H1 (cell line): ENCODE measurements at regions not wholly inside any gene's neighbourhood (a gene's known extent, or its start where the extent isn't known, plus 50 kb on each side); places are given as distances from the start of the nearest gene placed in this dataset.

Experiments
- CTCF ChIA-PET: fragments of 300-600 bp; sonication (Branson Sonifier 250); formaldehyde crosslinking; loops from one replicate; lab custom pipeline; 2021; ENCODE audit not compliant: partially characterized antibody; lab: Charles Lee
- POLR2A ChIA-PET: fragments of 300-600 bp; sonication (Branson Sonifier 250); formaldehyde crosslinking; loops from one replicate; lab custom pipeline; 2021; ENCODE audit warnings: inconsistent platforms; ENCODE audit not compliant: partially characterized antibody; lab: Charles Lee
- DNase-seq, 2 experiments: peaks; one replicate each; pipeline versions ENCODE4 v3.0.0 to v3.0.0-alpha.2; 2010 to 2022; ENCODE audit warnings: low spot score in 2 of 2, low read depth in 1 of 2, mixed read lengths in 1 of 2
- FAIRE-seq: peaks from 2 replicates; lab custom pipeline; 2011; peaks lifted over from hg19 to GRCh38; lab: Jason Lieb, UNC
- H2AFZ ChIP-seq: 2 replicates; pipeline ENCODE4 v1.8.1; 2012; ENCODE audit warnings: low read length, inconsistent platforms
- H2AK5ac ChIP-seq: 2 replicates; pipeline ENCODE4 v1.6.1; 2013; ENCODE audit warnings: low read depth, low read length
- H2BK120ac ChIP-seq: replicated peaks from 2 replicates; pipeline ENCODE3; 2013; ENCODE audit warnings: low read depth, low read length, inconsistent platforms
- H2BK12ac ChIP-seq: 2 replicates; pipeline ENCODE4 v1.6.1; 2013; ENCODE audit warnings: low read depth, low read length
- H2BK15ac ChIP-seq: 2 replicates; pipeline ENCODE4 v1.6.1; 2013; ENCODE audit warnings: low read length
- H2BK20ac ChIP-seq: 2 replicates; pipeline ENCODE4 v1.6.1; 2013; ENCODE audit warnings: low read length
- H2BK5ac ChIP-seq: 2 replicates; pipeline ENCODE4 v1.6.1; 2013; ENCODE audit warnings: low read depth, low read length
- H3K14ac ChIP-seq: 2 replicates; pipeline ENCODE4 v1.6.1; 2013; ENCODE audit warnings: inconsistent platforms; ENCODE audit not compliant: insufficient read length
- H3K18ac ChIP-seq: 2 replicates; pipeline ENCODE4 v1.6.1; 2013; ENCODE audit warnings: low read length; ENCODE audit errors: extremely low read depth
- H3K23ac ChIP-seq: 2 replicates; pipeline ENCODE4 v1.6.1; 2013; ENCODE audit warnings: inconsistent platforms; ENCODE audit not compliant: insufficient read length
- H3K23me2 ChIP-seq: 2 replicates; pipeline ENCODE4 v1.6.1; 2013; ENCODE audit warnings: low read depth, low read length
- H3K27ac ChIP-seq: 2 replicates; pipeline ENCODE4 v1.6.1; 2011; ENCODE audit warnings: low read depth, low read length, inconsistent platforms
- H3K27me3 ChIP-seq, 4 experiments: replicated peaks in 1 of 4; 1 replicate in 1 of 4; 2 replicates in 3 of 4; pipeline versions ENCODE4 v1.6.1 to v1.8.1; 2011 to 2013; ENCODE audit warnings: low read length in 3 of 4, mild to moderate bottlenecking in 3 of 4, inconsistent platforms in 2 of 4, mixed read lengths in 2 of 4, moderate library complexity in 1 of 4; ENCODE audit not compliant: control insufficient read depth in 3 of 4, insufficient read depth in 3 of 4; ENCODE audit errors: extremely low read depth in 1 of 4
- H3K36me3 ChIP-seq, 4 experiments: 2 replicates each; pipeline versions ENCODE4 v1.6.1 to v1.8.1; 2011 to 2013; ENCODE audit warnings: mild to moderate bottlenecking in 4 of 4, low read length in 3 of 4, moderate library complexity in 2 of 4, control low read depth in 1 of 4, inconsistent platforms in 1 of 4; ENCODE audit not compliant: insufficient read depth in 4 of 4, control insufficient read depth in 2 of 4
- H3K4ac ChIP-seq: replicated peaks from 2 replicates; pipeline ENCODE3; 2013; ENCODE audit warnings: low read length, low read depth, mixed read lengths, inconsistent platforms; ENCODE audit not compliant: insufficient read length
- H3K4me1 ChIP-seq, 4 experiments: replicated peaks in 1 of 4; 1 replicate in 1 of 4; 2 replicates in 3 of 4; pipeline versions ENCODE4 v1.6.1 to v1.8.1; 2011 to 2013; ENCODE audit warnings: low read length in 3 of 4, inconsistent platforms in 2 of 4, mixed read lengths in 1 of 4; ENCODE audit not compliant: insufficient read depth in 4 of 4, control insufficient read depth in 3 of 4
- H3K4me2 ChIP-seq, 2 experiments: 2 replicates each; pipeline versions ENCODE4 v1.6.1 to v1.8.1; 2011 to 2013; ENCODE audit warnings: low read depth in 2 of 2, low read length in 2 of 2, control low read depth in 1 of 2, inconsistent platforms in 1 of 2, mild to moderate bottlenecking in 1 of 2; ENCODE audit not compliant: insufficient read depth in 1 of 2
- H3K4me3 ChIP-seq, 4 experiments: fragments of 200-600, 300-600 bp in 1 of 4; sonication (generic), shearing (Covaris generic), sonication (Bioruptor Twin) in 1 of 4; 2 replicates each; pipeline versions ENCODE4 v1.5.1 to v1.8.1; 2011 to 2016; ENCODE audit warnings: low read length in 4 of 4, low read depth in 3 of 4, control low read depth in 2 of 4, inconsistent platforms in 2 of 4, mild to moderate bottlenecking in 2 of 4, mixed read lengths in 1 of 4, moderate library complexity in 1 of 4; ENCODE audit not compliant: insufficient read depth in 2 of 4; ENCODE audit errors: extremely low read depth in 1 of 4
- H3K56ac ChIP-seq: replicated peaks from 2 replicates; pipeline ENCODE3; 2013; ENCODE audit warnings: low read depth, mild to moderate bottlenecking, mixed read lengths, low read length, inconsistent platforms; ENCODE audit not compliant: insufficient read length
- H3K79me1 ChIP-seq: 2 replicates; pipeline ENCODE4 v1.6.1; 2013; ENCODE audit warnings: low read depth, low read length, control low read depth
- H3K79me2 ChIP-seq, 2 experiments: 2 replicates each; pipeline versions ENCODE4 v1.6.1 to v1.8.1; 2012 to 2013; ENCODE audit warnings: low read length in 2 of 2, mild to moderate bottlenecking in 2 of 2, inconsistent platforms in 1 of 2; ENCODE audit not compliant: insufficient read depth in 2 of 2, control insufficient read depth in 1 of 2
- H3K9ac ChIP-seq, 4 experiments: replicated peaks in 1 of 4; 1 replicate in 1 of 4; 2 replicates in 3 of 4; pipeline versions ENCODE4 v1.6.1 to v1.8.1; 2011 to 2013; ENCODE audit warnings: low read depth in 3 of 4, low read length in 3 of 4, control low read depth in 2 of 4, mild to moderate bottlenecking in 2 of 4, moderate library complexity in 2 of 4, inconsistent platforms in 1 of 4; ENCODE audit errors: extremely low read depth in 1 of 4
- H3K9me3 ChIP-seq, 2 experiments: 2 replicates each; pipeline versions ENCODE4 v1.6.1 to v1.8.1; 2012 to 2013; ENCODE audit warnings: mild to moderate bottlenecking in 2 of 2, moderate library complexity in 2 of 2, control low read depth in 1 of 2, inconsistent platforms in 1 of 2, low read depth in 1 of 2, low read length in 1 of 2, mixed read lengths in 1 of 2; ENCODE audit not compliant: insufficient read depth in 2 of 2
- H4K20me1 ChIP-seq, 2 experiments: replicated peaks in 1 of 2; 2 replicates each; pipeline versions ENCODE3 to v1.8.1; 2011 to 2013; ENCODE audit warnings: inconsistent platforms in 2 of 2, low read length in 2 of 2, mild to moderate bottlenecking in 1 of 2; ENCODE audit not compliant: insufficient read depth in 2 of 2, control insufficient read depth in 1 of 2
- H4K5ac ChIP-seq: 2 replicates; pipeline ENCODE4 v1.6.1; 2013; ENCODE audit warnings: low read length, low read depth, mixed read lengths, inconsistent platforms; ENCODE audit not compliant: insufficient read length
- H4K8ac ChIP-seq: 2 replicates; pipeline ENCODE4 v1.8.0; 2013; ENCODE audit warnings: mild to moderate bottlenecking, moderate library complexity, low read length, inconsistent platforms; ENCODE audit not compliant: insufficient read depth; ENCODE audit errors: extremely low read depth
- H4K91ac ChIP-seq: replicated peaks from 2 replicates; pipeline ENCODE3; 2013; ENCODE audit warnings: low read length, mixed read lengths, inconsistent platforms; ENCODE audit not compliant: insufficient read length
- CBX5 ChIP-seq: fragments of 300-800, 300-1000 bp; sonication (generic); IDR thresholded peaks from 2 replicates; pipeline ENCODE4 v1.7.1; 2016; ENCODE audit warnings: antibody characterized with exemption, low read length, low read depth
- KDM4A ChIP-seq: IDR thresholded peaks from one replicate; pipeline ENCODE4 v1.7.1; 2012; ENCODE audit warnings: low read depth, mild to moderate bottlenecking, moderate library complexity, low read length, inconsistent platforms; ENCODE audit not compliant: severe bottlenecking
- MAFK ChIP-seq: IDR thresholded peaks from 2 replicates; pipeline ENCODE4 v1.6.1; 2012; ENCODE audit warnings: low read depth, mild to moderate bottlenecking, improper control_type of control experiment, low read length
- WGBS, 2 experiments: shearing (Covaris generic) in 1 of 2; methylation state at CpG; one replicate each; pipeline versions ENCODE4 v1.1.6 to v1.1.7; 2013 to 2015; ENCODE audit warnings: low lambda C conversion rate in 2 of 2, mixed read lengths in 2 of 2, inconsistent platforms in 1 of 2, low coverage in 1 of 2, missing lambda C conversion rate in 1 of 2; ENCODE audit not compliant: insufficient replicate concordance in 2 of 2, insufficient coverage in 1 of 2, insufficient read length in 1 of 2; ENCODE audit errors: extremely low coverage in 1 of 2, missing lambda C conversion rate in 1 of 2; 5-methylcytosine and 5-hydroxymethylcytosine counted together

DNA sequence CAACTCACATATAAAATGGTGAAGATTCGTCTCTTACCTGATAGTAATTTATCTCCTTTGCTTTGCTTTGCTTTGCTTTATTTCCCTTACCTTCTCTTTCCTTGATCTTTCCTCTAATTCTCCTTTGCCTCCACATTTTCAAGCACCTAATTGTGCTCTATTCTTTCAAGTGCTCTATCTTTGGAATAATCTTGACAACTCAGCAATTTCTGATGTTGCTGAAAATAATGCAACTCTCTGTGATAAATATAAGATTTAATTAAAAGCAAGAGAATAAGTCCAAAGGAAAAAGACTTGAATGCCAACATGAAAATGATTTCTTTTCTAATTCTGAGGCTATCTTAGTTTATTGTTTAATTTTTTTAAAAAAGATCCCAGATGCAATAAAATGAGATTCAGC is 139.5 kb upstream of the SYT1 start:
- H3K56ac ChIP-seq: no peak overlapping the region
- no peak overlapping the region for H2BK15ac ChIP-seq
- H2BK20ac ChIP-seq: no peak overlapping the region
- H3K79me2 ChIP-seq: no peaks in the 10 kb centered on the region
- no peaks in the 10 kb centered on the region for H3K4me1 ChIP-seq
- no peak overlapping the region for H3K9ac ChIP-seq
- H2AK5ac ChIP-seq: no peak overlapping the region
- no peaks in the 10 kb centered on the region for H3K9me3 ChIP-seq
- ChIA-PET POLR2A (no interaction called here), CTCF (no interaction called here)
- no peaks in the 10 kb centered on the region for H4K20me1 ChIP-seq
- H3K4me3 ChIP-seq: no peak overlapping the region
- H2BK12ac ChIP-seq: no peak overlapping the region
- no peak overlapping the region for H4K5ac ChIP-seq
- H3K4me2 ChIP-seq: no peak overlapping the region
- DNase-seq (no peak), FAIRE-seq (no peak)
- no peak overlapping the region for H2BK120ac ChIP-seq
- H3K36me3 ChIP-seq: no peaks in the 10 kb centered on the region
- H4K91ac ChIP-seq: no peak overlapping the region
- no peak overlapping the region for H3K27ac ChIP-seq
- H2BK5ac ChIP-seq: no peak overlapping the region
- no peak overlapping the region for H3K23ac ChIP-seq
- no peak overlapping the region for H3K14ac ChIP-seq
- no peaks in the 10 kb centered on the region for H3K23me2 ChIP-seq
- H2AFZ ChIP-seq: no peak overlapping the region
- 88% methylated on average over 1 of the region's 1 CpG; no CpG with 5 or more reads in 1 of the 2 experiments for WGBS, 2 experiments
- H3K18ac ChIP-seq: no peak overlapping the region
- H3K79me1 ChIP-seq: no peaks in the 10 kb centered on the region
- no peaks in the 10 kb centered on the region for H3K27me3 ChIP-seq
- no peak overlapping the region for H4K8ac ChIP-seq
- no peak overlapping the region for H3K4ac ChIP-seq
- no peak for TF ChIP-seq MAFK
- no peak for TF ChIP-seq KDM4A
- TF ChIP-seq CBX5: no peak
